ENCODE measurements at regions not wholly inside any gene's neighbourhood (a gene's known extent, or its start where the extent isn't known, plus 50 kb on each side); places are given as distances from the start of the nearest gene placed in this dataset.

GRCh38 chr5:135191084-135191826, 157.2 kb upstream of the PITX1 start:
- TF ChIP-seq CTCF (IDR thresholded peaks at IDR 0.05) = peak; percentile 42 to 83 (median 78)
- TF ChIP-seq POLR2A (IDR thresholded peaks at IDR 0.05) = no peak
- no peak for TF ChIP-seq POLR2AphosphoS5 (IDR thresholded peaks at IDR 0.05)

All from breast epithelium (tissue), 3 donors.